PC-9 (cell line): ENCODE measurements at regions not wholly inside any gene's neighbourhood (a gene's known extent, or its start where the extent isn't known, plus 50 kb on each side); places are given as distances from the start of the nearest gene placed in this dataset.

Experiments used
- BruUV-seq: library from RNA; stranded (reverse); fragments of 400-500 nt; replicated peaks from 2 replicates; lab custom pipeline; 2021; lab: Mats Ljungman, UMichigan
- CTCF ChIA-PET: fragments of 300-600 bp; sonication (Branson Sonifier 250); formaldehyde crosslinking; loops from one replicate; lab custom pipeline; 2022; ENCODE audit warnings: antibody characterized with exemption; lab: Charles Lee
- POLR2A ChIA-PET: fragments of 300-600 bp; sonication (Branson Sonifier 250); formaldehyde crosslinking; loops from one replicate; lab custom pipeline; 2022; ENCODE audit warnings: antibody characterized with exemption; ENCODE audit not compliant: unreplicated experiment; lab: Charles Lee
- DNase-seq, 2 experiments: peaks; one replicate each; pipeline versions ENCODE4 v3.0.0 to v3.0.0-alpha.2; 2015 to 2022; ENCODE audit warnings: mixed read lengths in 1 of 2
- H2AFZ ChIP-seq: fragments of 200-600 bp; sonication (generic); 2 replicates; pipeline ENCODE4 v1.8.1; 2017; ENCODE audit warnings: antibody characterized with exemption
- H3F3A ChIP-seq: fragments of 200-600 bp; sonication (generic); 2 replicates; pipeline ENCODE4 v1.8.1; 2017; ENCODE audit warnings: antibody characterized with exemption, mild to moderate bottlenecking, low read depth; ENCODE audit not compliant: insufficient read depth
- H3K27ac ChIP-seq: fragments of 200-600 bp; sonication (generic); 2 replicates; pipeline ENCODE4 v1.6.1; 2016; ENCODE audit warnings: mixed run types
- H3K27me3 ChIP-seq: fragments of 200-600 bp; sonication (generic); 2 replicates; pipeline ENCODE4 v1.6.1; 2016; ENCODE audit warnings: low read depth, mixed run types; ENCODE audit not compliant: insufficient read depth
- H3K36me3 ChIP-seq: fragments of 200-600 bp; sonication (generic); 2 replicates; pipeline ENCODE4 v1.6.1; 2016; ENCODE audit warnings: low read depth, mixed run types
- H3K4me1 ChIP-seq: fragments of 200-600 bp; sonication (generic); replicated peaks from 2 replicates; pipeline ENCODE4 v1.6.1; 2016; ENCODE audit warnings: mixed run types; ENCODE audit not compliant: insufficient read depth
- H3K4me2 ChIP-seq: fragments of 200-600 bp; sonication (generic); 2 replicates; pipeline ENCODE4 v1.6.1; 2017; ENCODE audit warnings: mixed run types
- H3K4me3 ChIP-seq: fragments of 200-600 bp; sonication (generic); 2 replicates; pipeline ENCODE4 v1.6.1; 2016; ENCODE audit warnings: mixed run types
- H3K79me2 ChIP-seq: fragments of 200-600 bp; sonication (generic); 2 replicates; pipeline ENCODE4 v1.6.1; 2017; ENCODE audit warnings: low read depth, mixed run types
- H3K9me2 ChIP-seq: fragments of 200-600 bp; sonication (generic); 2 replicates; pipeline ENCODE4 v1.8.1; 2017; ENCODE audit warnings: mild to moderate bottlenecking; ENCODE audit not compliant: insufficient read depth
- H3K9me3 ChIP-seq: fragments of 200-600 bp; sonication (generic); 2 replicates; pipeline ENCODE4 v1.8.1; 2016; ENCODE audit warnings: low read depth; ENCODE audit not compliant: insufficient read depth
- H4K20me1 ChIP-seq: fragments of 200-600 bp; sonication (generic); 2 replicates; pipeline ENCODE4 v1.8.1; 2017; ENCODE audit not compliant: insufficient read depth
- CTCF ChIP-seq: fragments of 200-600 bp; sonication (generic); conservative IDR thresholded peaks from 2 replicates; pipeline ENCODE4 v1.6.1; 2017; ENCODE audit warnings: mixed run types, antibody characterized with exemption, mild to moderate bottlenecking, moderate library complexity
- EZH2 ChIP-seq: fragments of 200-600 bp; sonication (generic); IDR thresholded peaks from 2 replicates; pipeline ENCODE4 v1.8.0; 2017; ENCODE audit warnings: antibody characterized with exemption, low read depth
- intact Hi-C: fragments of 100-400 bp; cut with micrococcal nuclease; formaldehyde crosslinking; loops from one replicate; pipeline ENCODE4 v1.10.0; 2022; ENCODE audit not compliant: unreplicated experiment

GRCh38 chr17:33525186-33525585 is 232.1 kb upstream of the ASIC2 start:
- Histone ChIP-seq H3K9me2 (no peaks in the 10 kb centered on the region), H3K4me3 (no peak overlapping the region), H4K20me1 (no peaks in the 10 kb centered on the region), H3K9me3 (peaks cover 6% of the 10 kb centered on the region; the same call in 1 of the 2 replicates), H3K4me1 (no peaks in the 10 kb centered on the region), H3K27ac (no peak overlapping the region), H3K36me3 (no peaks in the 10 kb centered on the region), H2AFZ (no peak overlapping the region), H3K4me2 (no peak overlapping the region), H3K27me3 (peaks cover 34% of the 10 kb centered on the region), H3F3A (no peaks in the 10 kb centered on the region), H3K79me2 (no peaks in the 10 kb centered on the region)
- CTCF ChIA-PET: no interaction called here
- no TSS peak for BruUV-seq
- DNase-seq: no peak
- TF ChIP-seq CTCF: no peak
- no peak for TF ChIP-seq EZH2
- intact Hi-C loops: no loop called here
- POLR2A ChIA-PET: no interaction called here

GRCh38 chr17:33526717-33527116 is 233.6 kb upstream of the ASIC2 start:
- intact Hi-C loops: no loop called here
- Histone ChIP-seq H3K9me2 (no peaks in the 10 kb centered on the region), H3K4me3 (no peak overlapping the region), H3K9me3 (peaks cover 6% of the 10 kb centered on the region; the same call in 1 of the 2 replicates), H3K4me1 (no peaks in the 10 kb centered on the region), H3F3A (no peaks in the 10 kb centered on the region), H4K20me1 (no peaks in the 10 kb centered on the region), H3K4me2 (no peak overlapping the region), H2AFZ (no peak overlapping the region), H3K36me3 (no peaks in the 10 kb centered on the region), H3K27me3 (peaks cover 22% of the 10 kb centered on the region), H3K27ac (no peak overlapping the region), H3K79me2 (no peaks in the 10 kb centered on the region)
- CTCF ChIA-PET: no interaction called here
- TF ChIP-seq CTCF (no peak), EZH2 (no peak)
- POLR2A ChIA-PET: no interaction called here
- no TSS peak for BruUV-seq
- no peak for DNase-seq

GRCh38 chr17:33527290-33527689 is 234.2 kb upstream of the ASIC2 start:
- H3K9me2 ChIP-seq: no peaks in the 10 kb centered on the region
- H4K20me1 ChIP-seq: no peaks in the 10 kb centered on the region
- no peak overlapping the region for H3K4me3 ChIP-seq
- peaks cover 18% of the 10 kb centered on the region for H3K27me3 ChIP-seq
- no peak overlapping the region for H3K27ac ChIP-seq
- no peaks in the 10 kb centered on the region for H3K36me3 ChIP-seq
- ChIA-PET CTCF (no interaction called here), POLR2A (no interaction called here)
- H3K9me3 ChIP-seq: peaks cover 6% of the 10 kb centered on the region; the same call in 1 of the 2 replicates
- no peaks in the 10 kb centered on the region for H3K4me1 ChIP-seq
- no peak for DNase-seq
- H3K4me2 ChIP-seq: no peak overlapping the region
- H2AFZ ChIP-seq: no peak overlapping the region
- H3F3A ChIP-seq: no peaks in the 10 kb centered on the region
- intact Hi-C loops: no loop called here
- no peaks in the 10 kb centered on the region for H3K79me2 ChIP-seq
- TF ChIP-seq CTCF: no peak
- TF ChIP-seq EZH2: no peak
- no TSS peak for BruUV-seq
